ENCODE measurements at regions not wholly inside any gene's neighbourhood (a gene's known extent, or its start where the extent isn't known, plus 50 kb on each side); places are given as distances from the start of the nearest gene placed in this dataset.

GRCh38 chr10:129391464-129391863, 75.6 kb upstream of the MGMT start:
- no peak for TF ChIP-seq RAD21 (conservative IDR thresholded peaks at IDR 0.05)
- no peak for TF ChIP-seq POLR2AphosphoS5 (IDR thresholded peaks at IDR 0.05)
- no peak for TF ChIP-seq EZH2 (IDR thresholded peaks at IDR 0.05; ENCODE audit: borderline replicate concordance, insufficient read depth, low read length, poor library complexity, severe bottlenecking)
- TF ChIP-seq CTCF (IDR thresholded peaks at IDR 0.05; ENCODE audit: poor library complexity, severe bottlenecking) = no peak
- TF ChIP-seq TAF1 (IDR thresholded peaks at IDR 0.05; ENCODE audit: low read depth) = no peak
- TF ChIP-seq EP300 (conservative IDR thresholded peaks at IDR 0.05; ENCODE audit: poor library complexity, severe bottlenecking) = no peak
- no peak for TF ChIP-seq MXI1 (conservative IDR thresholded peaks at IDR 0.05; ENCODE audit: poor library complexity, severe bottlenecking)
- no peak for TF ChIP-seq REST (IDR thresholded peaks at IDR 0.05; ENCODE audit: borderline replicate concordance)
